Hepatic stellate cell (primary cell): ENCODE measurements at regions not wholly inside any gene's neighbourhood (a gene's known extent, or its start where the extent isn't known, plus 50 kb on each side); places are given as distances from the start of the nearest gene placed in this dataset.

Source experiments
- DNase-seq: peaks from one replicate; pipeline ENCODE4 v3.0.0; 2011; ENCODE audit warnings: low spot score

DNA sequence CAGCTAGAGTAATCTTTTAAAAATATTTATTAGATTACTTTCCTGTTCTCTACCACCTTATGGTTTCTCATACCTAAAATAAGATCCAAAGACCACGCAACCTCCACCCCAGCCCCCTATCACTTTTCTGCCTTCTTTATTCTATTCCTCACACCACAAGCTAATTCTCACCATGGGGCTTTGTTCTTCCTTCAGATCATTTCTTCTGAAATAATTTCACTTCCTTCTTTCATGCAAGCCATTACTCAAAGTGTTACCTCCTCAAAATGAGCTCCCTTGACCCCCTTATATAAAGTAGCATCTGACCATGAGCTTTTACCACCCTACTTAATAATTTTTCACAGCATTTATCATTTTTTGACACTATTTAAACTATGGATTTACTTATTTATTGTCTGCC, 233.2 kb upstream of the TMCO5A start:
- no peak for DNase-seq

DNA sequence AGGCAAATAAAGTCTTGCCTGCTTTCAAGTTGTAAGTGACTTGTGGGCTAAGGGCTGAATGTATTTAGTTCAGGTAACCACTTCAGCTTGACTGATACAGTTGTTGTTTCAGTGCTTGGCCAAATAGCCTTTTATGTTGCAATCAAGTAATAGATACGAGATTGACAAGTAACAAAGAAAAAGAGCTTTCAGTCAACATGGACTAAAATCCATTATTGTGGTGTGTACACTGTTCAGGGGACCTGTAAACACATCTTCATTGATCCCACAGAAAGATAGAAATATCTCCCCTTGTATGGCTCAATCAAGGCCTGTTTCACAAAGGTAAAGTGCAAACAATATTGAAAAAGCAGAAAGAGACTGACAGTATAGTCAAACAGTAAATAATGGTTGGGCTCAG, 224.8 kb upstream of the TMCO5A start:
- DNase-seq: no peak

DNA sequence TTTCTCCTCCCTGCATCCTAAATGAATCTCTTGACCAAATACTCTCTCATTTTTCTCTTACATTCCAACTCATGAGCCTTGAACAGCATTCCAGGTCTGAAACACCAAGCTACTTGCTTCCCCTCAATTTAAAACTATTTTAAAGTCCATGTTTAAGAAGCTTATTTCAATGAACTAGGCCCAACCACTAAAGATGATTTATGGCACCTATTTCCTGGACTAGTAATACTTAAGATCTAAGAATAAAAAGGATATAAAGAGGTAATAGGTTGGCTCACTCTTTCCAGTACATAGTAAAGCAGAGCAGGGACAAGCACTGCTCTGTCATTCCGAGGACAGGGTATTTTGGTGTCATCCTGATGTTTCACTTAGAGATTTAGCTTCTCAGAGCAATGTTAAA, 219.3 kb upstream of the TMCO5A start:
- no peak for DNase-seq

DNA sequence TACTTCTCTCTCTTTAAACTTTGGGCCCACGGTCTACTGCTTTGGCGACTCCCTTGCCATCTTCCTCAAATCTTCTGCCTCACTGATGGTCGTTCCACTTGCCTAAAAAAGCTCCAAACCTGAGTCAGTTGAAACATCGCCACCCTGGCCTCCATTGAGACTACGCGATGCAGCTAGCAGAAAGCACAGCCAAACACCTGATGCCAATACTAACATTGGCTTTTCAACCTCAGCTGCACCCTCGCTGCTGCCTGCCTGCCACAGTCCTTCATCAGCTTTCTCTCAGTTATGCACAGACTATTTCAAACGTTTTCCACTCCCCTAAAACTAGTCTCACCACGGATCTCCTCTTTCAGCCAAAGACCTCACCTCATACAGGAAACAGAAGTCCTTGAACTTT, 214.2 kb upstream of the TMCO5A start:
- DNase-seq: no peak

DNA sequence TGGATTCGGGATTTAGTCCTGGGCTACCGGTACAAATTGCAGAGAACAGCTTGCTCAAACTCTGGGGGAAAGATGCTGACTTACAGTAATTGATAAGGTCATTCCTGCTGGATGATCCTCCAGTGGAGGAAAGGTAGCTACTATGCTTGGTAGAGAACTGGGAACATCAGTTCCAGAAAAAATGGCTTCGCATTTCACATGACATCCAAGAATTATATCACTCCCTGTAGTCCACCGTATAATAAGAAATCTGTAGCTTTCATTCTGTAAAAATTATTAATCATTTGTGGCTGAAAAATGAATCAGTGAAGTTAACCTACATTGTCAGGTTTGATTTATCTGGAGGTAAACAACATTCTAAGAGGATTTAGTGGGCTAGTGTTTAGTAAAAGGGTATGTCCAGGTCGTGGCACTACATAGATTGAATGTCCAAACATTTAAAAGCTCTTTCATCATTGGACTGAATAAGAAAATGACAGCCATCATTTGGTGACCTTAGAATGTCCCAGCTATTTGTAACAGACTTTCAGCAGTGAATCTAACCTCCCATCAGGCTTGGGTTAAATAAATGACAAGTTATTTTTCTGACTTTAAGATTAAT, 203.2 kb upstream of the TMCO5A start:
- DNase-seq: no peak

DNA sequence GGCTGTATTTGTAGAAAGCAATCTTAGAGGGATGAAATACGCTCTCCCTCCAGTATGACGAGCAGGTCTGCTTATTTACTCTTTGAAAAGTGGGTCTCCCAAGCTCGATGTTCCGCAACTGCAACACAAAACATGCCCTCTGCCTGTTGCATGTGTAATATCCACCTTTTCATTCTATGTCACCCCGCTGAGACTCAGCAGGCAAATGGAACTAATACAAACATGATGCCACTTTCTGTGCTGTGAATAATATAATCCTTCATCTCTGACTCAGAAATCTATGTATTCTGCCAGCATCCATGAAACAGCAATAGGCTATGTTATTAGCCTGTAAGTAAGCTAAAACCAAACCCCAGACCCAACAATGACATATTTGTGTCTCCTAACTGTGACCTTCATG, 200.8 kb upstream of the TMCO5A start:
- DNase-seq: no peak

DNA sequence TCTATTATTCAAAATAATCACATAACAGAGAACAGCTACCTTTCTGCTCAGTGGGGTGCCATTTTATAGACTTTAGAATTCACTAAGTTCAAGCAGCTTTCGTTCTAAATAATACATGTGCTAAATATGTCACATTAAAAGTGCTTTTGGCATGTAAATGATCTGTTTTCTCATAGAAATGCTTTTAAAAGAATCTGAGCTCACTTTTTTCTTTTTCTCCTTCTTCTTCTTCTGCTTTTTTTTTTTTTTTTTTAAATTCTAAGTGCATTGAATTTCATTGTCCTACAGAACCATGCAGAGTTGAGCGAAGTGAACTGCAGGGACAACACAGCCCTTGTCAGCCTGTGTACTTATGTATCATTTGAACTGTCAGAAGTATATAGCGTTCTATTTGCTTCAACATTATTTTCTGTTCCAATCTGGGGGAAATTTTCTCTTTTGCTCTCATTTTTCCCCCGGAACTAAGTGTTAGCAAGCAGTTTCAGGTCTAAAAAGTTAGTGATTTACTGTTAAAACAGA, 193.8 kb upstream of the TMCO5A start:
- DNase-seq: no peak

DNA sequence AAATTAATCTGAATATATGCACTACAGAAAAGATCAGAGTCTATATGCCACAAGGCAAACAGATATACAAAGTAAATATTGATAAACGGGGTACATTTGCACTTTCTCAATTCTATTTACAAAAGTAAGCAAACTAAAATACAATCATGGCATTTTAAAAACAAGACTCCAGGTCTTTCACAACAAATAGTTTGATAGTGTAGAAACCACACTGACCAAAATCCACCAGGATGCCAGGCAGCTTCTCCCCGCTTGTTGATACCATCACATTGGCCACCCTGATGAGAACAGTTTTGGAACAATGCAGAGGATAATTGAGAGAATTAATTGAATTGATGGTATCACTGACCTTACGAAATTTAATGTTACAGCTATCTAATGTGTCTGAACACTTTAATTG, 190.6 kb upstream of the TMCO5A start:
- no peak for DNase-seq

DNA sequence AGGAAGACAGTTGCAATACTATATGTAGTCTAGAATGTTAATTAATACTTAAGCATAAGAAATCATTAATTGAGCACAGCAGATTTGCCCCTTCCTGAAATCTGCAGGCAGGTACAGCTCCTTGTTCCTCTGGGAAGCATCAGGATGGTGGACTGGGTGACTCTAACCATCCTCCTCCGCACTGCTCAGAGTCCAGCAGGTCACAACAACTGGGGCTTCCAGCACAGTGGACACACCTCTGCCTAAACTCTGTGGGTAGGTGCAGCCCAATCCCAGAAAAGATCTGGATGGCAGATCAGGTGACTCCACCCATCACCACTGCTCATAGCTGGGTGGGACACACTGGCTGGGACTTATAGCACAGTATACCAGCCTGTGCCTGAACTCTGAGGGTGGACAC, 189.9 kb upstream of the TMCO5A start:
- DNase-seq: no peak

DNA sequence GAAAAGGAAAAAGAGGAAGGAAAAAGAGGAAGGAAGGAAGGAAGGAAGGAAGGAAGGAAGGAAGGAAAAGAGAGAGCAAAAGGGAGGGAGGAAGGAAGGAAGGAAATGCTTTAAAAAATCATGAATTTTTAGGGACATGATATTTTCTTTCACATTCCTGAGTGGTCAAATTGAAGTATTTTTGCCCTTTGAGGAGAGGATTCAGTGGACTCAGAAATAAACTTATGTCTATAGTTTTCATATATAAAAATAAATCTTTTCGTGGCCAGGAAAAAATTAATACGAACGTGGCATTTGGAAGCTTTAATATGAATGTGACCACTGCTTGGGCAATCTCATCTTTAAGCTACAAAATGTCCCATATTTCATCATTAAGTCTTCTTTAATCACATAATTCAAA, 183.0 kb upstream of the TMCO5A start:
- no peak for DNase-seq

DNA sequence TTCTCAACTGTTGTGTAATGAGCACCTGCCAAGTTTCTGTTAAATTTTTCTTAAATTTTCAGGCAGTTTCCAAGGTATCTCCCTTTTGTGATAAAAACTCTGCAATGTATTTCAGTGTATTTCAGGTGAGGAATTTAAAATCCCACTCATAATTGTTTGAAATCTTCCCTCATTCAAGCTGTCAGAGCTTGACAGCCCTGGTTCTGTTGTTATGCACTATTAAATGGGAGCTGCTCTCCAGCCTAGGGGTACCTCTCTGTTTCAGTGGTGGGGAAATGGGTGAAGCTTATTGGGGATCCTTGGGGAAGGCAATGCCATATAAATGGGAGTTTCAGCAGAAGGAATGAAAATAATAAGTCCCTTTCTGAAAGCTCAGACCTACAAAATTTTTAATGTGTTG, 178.0 kb upstream of the TMCO5A start:
- DNase-seq: no peak

DNA sequence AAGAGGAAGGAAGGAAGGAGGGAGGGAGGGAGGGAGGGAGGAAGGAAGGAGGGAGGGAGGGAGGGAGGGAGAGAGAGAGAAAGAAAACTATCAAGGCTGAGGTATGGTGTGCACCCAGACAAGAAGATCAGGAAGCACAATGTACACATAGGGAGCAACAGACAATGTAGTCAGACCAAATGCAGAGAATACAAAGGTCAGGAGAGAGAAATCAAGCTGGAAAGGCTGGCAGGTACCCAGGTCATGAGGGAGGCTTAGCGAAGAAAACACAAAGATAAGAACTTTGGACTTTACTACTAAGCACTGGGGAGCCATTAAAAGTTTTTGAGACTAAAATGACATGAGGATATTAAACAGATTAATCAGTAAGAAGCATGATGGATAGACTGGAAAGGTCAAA, 176.0 kb upstream of the TMCO5A start:
- DNase-seq: no peak

DNA sequence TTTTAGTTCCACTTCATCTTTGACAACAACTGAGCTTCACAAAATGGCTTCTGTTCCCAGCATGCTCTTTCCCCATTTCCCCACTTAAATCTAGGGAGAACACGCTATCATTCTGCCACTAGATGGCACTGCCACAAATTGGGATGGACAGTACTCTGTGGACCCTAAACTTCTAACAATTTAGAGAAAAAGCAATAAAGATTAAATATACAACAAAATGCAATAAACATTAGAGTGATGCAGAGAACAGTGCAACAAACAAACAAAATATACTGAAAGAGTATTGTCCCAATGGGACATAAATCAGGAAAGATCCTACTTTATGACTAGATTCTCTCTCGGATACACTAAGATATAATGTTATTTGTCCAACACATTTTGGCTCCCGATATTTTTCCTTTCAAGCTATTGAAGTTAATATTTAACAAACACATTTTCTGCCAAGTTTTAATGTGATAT, 169.7 kb upstream of the TMCO5A start:
- peak; percentile 40 for DNase-seq

DNA sequence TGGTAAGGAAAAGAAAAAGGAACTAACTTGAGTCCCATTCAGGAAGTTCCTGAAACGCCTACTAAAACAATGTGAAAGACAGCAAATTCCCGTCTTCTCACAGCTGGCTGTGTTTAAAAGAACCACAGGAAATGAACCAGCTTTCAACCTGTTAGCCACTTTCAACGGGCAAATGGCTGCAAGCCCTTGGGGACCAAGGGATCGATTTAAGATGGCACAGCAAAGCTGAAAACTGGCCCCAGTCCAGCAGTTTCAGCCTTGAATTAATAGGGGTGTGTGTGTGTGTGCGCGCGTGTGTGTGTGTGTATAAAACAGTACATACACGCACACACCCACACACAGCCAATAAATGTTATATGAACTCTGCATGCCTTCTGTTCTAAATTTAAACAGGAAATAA, 168.7 kb upstream of the TMCO5A start:
- DNase-seq: no peak

DNA sequence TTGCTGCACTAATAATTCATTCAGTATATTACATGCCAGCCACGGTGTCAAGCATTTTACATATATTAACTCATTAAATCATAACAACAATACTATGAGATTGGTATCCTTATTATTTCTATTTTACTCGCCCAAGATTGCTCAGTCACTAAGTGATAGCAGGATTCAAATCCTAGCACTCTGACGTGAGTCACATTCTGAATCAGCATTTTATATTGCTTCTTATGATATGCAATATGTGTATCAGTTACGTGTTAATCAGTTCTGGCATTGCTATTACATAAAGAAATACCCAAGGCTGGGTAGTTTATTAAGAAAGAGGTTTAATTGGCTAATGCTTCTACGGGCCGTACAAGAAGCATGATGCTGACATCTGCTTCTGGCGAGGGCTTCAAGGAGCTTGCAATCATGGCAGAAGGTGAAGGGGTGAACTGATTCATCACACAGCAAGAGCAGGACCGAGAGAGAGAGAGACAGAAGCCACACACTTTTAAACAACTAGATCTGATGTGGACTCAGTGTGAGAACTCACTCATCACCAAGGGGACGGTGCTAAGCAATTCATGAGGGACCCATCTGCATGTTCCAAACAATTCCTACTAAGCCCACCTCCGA, 166.5 kb upstream of the TMCO5A start:
- no peak for DNase-seq

DNA sequence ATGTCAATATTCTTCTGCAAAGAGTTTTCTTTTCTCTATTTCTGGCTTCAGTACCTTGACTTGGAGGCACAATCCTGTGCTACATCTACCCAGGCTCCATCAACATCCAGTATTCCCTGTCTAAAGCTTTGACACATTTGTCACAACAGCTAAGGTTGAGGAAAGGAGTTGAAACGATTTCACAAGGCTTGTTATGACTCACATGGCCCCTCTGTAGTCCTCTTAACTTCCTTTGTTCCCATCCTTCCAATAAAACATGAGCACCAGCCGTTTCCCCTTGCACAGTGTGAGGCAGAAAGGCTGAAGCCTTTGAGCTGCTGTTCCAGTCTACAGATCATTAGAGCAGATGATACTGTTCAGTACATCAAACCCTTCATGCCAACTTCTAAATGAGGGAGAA, 163.0 kb upstream of the TMCO5A start:
- no peak for DNase-seq

DNA sequence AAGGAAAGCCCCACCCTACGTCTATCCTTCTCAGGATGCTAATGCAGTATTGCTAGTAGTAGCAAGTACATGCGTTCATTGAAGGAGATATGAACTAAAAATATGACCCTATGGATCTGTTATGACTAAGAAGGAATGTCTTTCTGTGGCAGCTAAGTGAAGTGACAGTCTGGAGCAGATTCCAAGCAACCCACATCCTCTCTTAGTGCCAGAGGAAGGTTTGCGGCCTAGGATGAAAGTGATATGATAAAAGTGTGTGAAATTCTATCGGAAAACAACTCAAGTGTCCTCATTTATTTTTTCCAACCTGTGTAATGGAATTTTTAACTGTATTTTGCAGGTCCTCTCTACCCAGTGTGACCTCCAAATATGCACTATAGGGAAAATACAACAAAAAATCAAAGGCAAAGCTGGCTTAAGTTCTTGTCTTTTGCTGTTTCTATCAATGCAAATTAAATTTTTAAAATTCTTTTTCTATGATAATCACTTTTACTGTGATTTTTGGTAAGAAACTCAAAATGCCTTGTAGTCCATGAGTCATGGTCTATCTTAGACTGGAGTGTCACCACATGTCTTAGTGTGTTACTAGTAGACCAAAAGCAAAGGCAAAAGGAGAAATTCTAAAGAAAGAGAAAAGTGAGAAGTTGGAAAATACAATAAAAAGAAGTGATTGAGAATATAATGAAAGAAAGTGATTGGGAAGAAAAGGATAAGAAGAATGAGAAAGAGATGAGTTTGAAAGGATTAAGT, 161.2 kb upstream of the TMCO5A start:
- peak; percentile 50 for DNase-seq

DNA sequence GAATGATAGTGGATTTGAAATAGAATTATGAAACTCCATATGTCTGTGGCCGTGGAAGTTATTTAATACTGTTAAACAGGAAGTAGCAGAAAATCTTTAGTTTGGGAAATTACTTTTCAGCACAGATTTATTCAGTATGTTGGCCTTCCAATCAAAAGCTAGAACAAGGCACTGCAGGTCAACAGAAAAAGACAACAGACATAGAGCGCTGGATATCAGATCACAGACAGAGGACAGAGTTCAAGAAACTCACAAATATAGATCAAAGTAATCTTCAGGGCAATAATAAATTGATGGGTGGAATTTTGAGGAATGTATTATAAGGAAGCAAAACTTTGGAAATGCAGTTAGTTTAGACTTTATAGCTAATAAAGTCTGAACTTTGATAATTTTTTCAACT, 159.5 kb upstream of the TMCO5A start:
- DNase-seq: no peak

DNA sequence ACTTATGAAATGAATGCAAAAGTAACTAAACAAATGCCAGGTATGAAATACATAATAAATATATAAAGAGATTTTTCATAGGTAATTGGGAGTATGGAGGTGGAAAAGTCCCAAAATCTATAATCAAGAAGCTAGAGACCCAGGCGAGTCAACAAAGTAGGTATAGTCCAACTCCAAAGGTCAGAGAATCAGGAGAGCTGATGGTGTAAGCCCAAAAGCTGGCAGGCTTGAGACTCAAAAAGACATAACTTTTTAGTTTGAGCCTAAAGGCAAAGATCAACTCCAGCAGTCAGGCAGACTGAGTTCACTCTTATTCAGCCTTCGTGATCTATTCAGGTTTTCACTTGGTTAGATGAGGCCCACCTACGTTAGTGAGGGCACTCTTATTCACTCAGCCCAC, 157.4 kb upstream of the TMCO5A start:
- DNase-seq: no peak

DNA sequence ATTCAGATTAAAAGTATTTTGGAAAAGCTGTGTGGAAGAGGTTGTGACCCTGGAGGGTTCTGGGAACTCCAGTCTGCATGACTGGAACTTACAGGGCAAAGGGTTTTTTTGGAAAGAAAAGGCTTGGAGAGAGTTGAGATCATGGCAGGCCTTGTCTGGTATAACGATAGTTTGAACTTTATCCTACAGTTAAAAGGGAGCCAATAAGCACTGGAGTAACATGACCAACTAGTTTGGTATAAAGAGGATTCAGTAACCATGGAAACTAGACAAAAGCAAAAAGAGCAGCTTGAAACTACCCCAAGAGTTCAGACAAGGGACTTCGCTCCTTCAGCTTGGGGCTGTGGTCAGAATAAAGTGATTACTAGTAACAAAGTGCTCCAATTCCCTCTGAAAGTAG, 151.2 kb upstream of the TMCO5A start:
- no peak for DNase-seq

DNA sequence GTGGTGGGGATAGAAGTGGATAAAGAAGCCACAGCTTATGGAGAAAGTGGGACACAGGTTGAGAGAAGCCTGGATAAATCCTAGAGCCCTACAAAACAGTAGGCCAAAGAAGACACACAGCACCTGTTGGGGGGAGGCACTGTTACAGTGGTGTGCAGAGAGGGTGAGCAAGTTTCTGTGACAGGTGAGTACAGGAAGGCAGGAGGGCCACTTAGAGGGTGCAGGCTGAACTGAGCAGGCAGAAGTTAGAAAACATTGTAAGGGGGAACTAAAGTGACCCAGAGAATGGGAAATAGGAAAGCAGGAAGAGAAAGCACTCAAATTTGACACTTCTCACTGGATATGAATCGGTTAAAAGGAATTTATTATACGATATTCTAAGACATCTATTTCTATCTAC, 146.1 kb upstream of the TMCO5A start:
- DNase-seq: no peak

DNA sequence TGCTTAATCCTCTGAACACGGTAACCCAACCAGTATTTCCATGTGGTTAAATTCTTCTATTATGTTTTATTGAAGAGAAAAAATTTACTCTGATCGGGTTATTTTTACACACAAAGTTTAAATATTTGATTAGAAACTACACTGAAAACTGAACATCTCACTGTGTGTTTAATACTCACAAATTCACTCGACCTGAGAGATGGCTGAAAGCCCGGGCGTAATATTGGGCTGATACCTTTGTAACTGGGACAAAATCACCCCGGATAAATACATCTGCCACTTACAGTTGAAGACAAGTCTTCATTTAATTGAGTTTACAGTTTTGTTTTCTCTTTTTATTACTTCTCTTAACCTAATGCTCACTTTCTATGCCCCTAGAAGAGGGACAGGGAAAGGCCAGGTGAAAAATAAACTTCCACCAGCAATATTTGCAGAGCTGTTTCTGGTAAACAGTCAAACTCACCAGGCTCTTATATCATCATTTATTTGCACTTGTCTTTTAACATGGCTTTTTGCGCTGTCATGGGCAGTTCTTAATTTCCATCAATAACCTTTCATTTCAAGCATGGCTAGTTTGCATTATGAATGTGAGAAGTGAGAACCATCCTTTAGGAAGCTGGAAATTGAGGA, 145.6 kb upstream of the TMCO5A start:
- DNase-seq: no peak

DNA sequence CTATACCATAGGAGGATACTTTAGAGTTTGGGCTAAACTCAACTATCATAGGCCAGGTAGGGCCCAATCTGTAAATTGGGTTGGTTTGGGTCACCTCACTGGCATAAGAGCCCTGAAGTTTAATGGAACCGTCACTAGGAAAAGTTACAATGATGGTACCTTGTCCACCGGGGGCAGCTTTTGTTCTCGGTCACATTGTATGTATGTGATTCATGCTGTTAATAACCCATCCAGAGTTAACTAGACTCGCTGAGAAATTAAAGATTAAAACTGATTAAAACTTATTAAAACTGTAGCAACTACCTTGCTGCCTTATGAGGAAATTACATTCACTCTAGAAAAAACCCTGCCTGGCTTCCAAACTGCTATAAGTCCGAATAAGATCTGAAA, 145.0 kb upstream of the TMCO5A start:
- DNase-seq: no peak
